Keratinocyte (primary cell): ENCODE measurements at regions not wholly inside any gene's neighbourhood (a gene's known extent, or its start where the extent isn't known, plus 50 kb on each side); places are given as distances from the start of the nearest gene placed in this dataset.

Experiments
- EZH2 ChIP-seq: IDR thresholded peaks from one replicate; pipeline ENCODE4 v1.6.1; 2012; ENCODE audit warnings: inconsistent platforms, mild to moderate bottlenecking, low read length, moderate library complexity
- TF ChIP-seq, protein P1 (sequence below), 3 experiments: IDR thresholded peaks in 1 of 3; conservative IDR thresholded peaks in 1 of 3; optimal IDR thresholded peaks in 1 of 3; 2 replicates in 2 of 3; 3 replicates in 1 of 3; pipeline versions ENCODE3 to v1.5.1; 2011; ENCODE audit warnings: low read length in 3 of 3, mild to moderate bottlenecking in 3 of 3, moderate library complexity in 2 of 3, control low read depth in 1 of 3, inconsistent platforms in 1 of 3; ENCODE audit not compliant: insufficient read depth in 2 of 3; ENCODE audit errors: extremely low read depth in 1 of 3

- TF ChIP-seq, protein P1, sequence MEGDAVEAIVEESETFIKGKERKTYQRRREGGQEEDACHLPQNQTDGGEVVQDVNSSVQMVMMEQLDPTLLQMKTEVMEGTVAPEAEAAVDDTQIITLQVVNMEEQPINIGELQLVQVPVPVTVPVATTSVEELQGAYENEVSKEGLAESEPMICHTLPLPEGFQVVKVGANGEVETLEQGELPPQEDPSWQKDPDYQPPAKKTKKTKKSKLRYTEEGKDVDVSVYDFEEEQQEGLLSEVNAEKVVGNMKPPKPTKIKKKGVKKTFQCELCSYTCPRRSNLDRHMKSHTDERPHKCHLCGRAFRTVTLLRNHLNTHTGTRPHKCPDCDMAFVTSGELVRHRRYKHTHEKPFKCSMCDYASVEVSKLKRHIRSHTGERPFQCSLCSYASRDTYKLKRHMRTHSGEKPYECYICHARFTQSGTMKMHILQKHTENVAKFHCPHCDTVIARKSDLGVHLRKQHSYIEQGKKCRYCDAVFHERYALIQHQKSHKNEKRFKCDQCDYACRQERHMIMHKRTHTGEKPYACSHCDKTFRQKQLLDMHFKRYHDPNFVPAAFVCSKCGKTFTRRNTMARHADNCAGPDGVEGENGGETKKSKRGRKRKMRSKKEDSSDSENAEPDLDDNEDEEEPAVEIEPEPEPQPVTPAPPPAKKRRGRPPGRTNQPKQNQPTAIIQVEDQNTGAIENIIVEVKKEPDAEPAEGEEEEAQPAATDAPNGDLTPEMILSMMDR (optimal IDR thresholded peaks at IDR 0.05 in 1 of 3, IDR thresholded peaks at IDR 0.05 in 1 of 3, conservative IDR thresholded peaks at IDR 0.05 in 1 of 3; ENCODE audit: extremely low read depth in 1 of 3, insufficient read depth in 2 of 3, low read length in 3 of 3): no peak
- TF ChIP-seq EZH2: no peak
Measured at GRCh38 chr1:194114288-194114687, 927.9 kb upstream of the B3GALT2 start.
